Prostate gland (tissue), 2 donors: ENCODE measurements at regions not wholly inside any gene's neighbourhood (a gene's known extent, or its start where the extent isn't known, plus 50 kb on each side); places are given as distances from the start of the nearest gene placed in this dataset.

ENCODE experiments used
- POLR2A ChIP-seq: fragments of 450-650 bp; IDR thresholded peaks from one replicate; pipeline ENCODE4 v1.6.1; 2016; ENCODE audit warnings: antibody characterized with exemption, mild to moderate bottlenecking
- TF ChIP-seq, protein P1 (sequence below), 4 experiments: fragments of 200-600 bp in 2 of 4; fragments of 450-650 bp in 2 of 4; sonication (generic) in 2 of 4; IDR thresholded peaks; 1 replicate in 3 of 4; 2 replicates in 1 of 4; pipeline ENCODE4 v1.5.1; 2016 to 2019; ENCODE audit warnings: antibody characterized with exemption in 4 of 4, mild to moderate bottlenecking in 2 of 4, moderate library complexity in 2 of 4

DNA sequence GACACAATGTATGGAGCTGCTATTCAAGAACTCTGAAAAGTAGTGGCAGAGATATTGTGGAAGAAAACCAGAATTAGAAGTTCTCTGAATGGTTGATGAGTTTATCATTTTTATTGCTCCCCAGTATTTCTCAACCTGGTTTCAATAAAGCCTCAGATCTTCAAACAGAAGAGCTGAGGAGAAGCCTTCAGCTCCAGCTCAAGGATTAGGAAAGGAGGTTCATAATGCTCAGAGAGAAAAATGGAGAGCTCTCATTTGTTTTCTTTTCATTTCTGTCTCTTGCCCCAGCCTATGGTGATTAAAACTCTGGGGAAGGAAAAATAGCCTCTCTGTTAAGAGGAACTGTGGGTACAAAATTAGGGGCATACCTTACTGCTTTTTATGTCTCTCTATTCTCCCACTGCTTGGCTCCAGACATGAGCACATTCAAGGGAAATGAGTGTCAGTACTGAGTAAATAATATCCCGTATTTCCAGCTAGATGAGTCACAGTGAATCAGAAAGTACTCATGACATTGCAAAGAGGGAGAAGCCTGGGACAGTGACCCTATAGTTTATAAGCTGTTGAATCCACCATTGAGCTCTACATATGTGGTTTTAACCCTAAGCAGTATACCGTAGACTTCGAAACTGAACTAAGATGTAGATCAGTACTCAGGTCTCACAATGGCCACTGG lies 138.1 kb downstream of the EMB start:
- TF ChIP-seq POLR2A, result no peak
- TF ChIP-seq, protein P1, sequence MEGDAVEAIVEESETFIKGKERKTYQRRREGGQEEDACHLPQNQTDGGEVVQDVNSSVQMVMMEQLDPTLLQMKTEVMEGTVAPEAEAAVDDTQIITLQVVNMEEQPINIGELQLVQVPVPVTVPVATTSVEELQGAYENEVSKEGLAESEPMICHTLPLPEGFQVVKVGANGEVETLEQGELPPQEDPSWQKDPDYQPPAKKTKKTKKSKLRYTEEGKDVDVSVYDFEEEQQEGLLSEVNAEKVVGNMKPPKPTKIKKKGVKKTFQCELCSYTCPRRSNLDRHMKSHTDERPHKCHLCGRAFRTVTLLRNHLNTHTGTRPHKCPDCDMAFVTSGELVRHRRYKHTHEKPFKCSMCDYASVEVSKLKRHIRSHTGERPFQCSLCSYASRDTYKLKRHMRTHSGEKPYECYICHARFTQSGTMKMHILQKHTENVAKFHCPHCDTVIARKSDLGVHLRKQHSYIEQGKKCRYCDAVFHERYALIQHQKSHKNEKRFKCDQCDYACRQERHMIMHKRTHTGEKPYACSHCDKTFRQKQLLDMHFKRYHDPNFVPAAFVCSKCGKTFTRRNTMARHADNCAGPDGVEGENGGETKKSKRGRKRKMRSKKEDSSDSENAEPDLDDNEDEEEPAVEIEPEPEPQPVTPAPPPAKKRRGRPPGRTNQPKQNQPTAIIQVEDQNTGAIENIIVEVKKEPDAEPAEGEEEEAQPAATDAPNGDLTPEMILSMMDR (IDR thresholded peaks at IDR 0.05), result no peak
